PC-9 (cell line): ENCODE measurements at regions not wholly inside any gene's neighbourhood (a gene's known extent, or its start where the extent isn't known, plus 50 kb on each side); places are given as distances from the start of the nearest gene placed in this dataset.
A peak's percentile ranks its signal among the peaks of the same experiment; 100 is the strongest.

Source experiments
- BruUV-seq: library from RNA; stranded (reverse); fragments of 400-500 nt; replicated peaks from 2 replicates; lab custom pipeline; 2021; lab: Mats Ljungman, UMichigan
- CTCF ChIA-PET: fragments of 300-600 bp; sonication (Branson Sonifier 250); formaldehyde crosslinking; loops from one replicate; lab custom pipeline; 2022; ENCODE audit warnings: antibody characterized with exemption; lab: Charles Lee
- POLR2A ChIA-PET: fragments of 300-600 bp; sonication (Branson Sonifier 250); formaldehyde crosslinking; loops from one replicate; lab custom pipeline; 2022; ENCODE audit warnings: antibody characterized with exemption; ENCODE audit not compliant: unreplicated experiment; lab: Charles Lee
- DNase-seq, 2 experiments: peaks; one replicate each; pipeline versions ENCODE4 v3.0.0 to v3.0.0-alpha.2; 2015 to 2022; ENCODE audit warnings: mixed read lengths in 1 of 2
- H2AFZ ChIP-seq: fragments of 200-600 bp; sonication (generic); 2 replicates; pipeline ENCODE4 v1.8.1; 2017; ENCODE audit warnings: antibody characterized with exemption
- H3F3A ChIP-seq: fragments of 200-600 bp; sonication (generic); 2 replicates; pipeline ENCODE4 v1.8.1; 2017; ENCODE audit warnings: antibody characterized with exemption, mild to moderate bottlenecking, low read depth; ENCODE audit not compliant: insufficient read depth
- H3K27ac ChIP-seq: fragments of 200-600 bp; sonication (generic); 2 replicates; pipeline ENCODE4 v1.6.1; 2016; ENCODE audit warnings: mixed run types
- H3K27me3 ChIP-seq: fragments of 200-600 bp; sonication (generic); 2 replicates; pipeline ENCODE4 v1.6.1; 2016; ENCODE audit warnings: low read depth, mixed run types; ENCODE audit not compliant: insufficient read depth
- H3K36me3 ChIP-seq: fragments of 200-600 bp; sonication (generic); 2 replicates; pipeline ENCODE4 v1.6.1; 2016; ENCODE audit warnings: low read depth, mixed run types
- H3K4me1 ChIP-seq: fragments of 200-600 bp; sonication (generic); replicated peaks from 2 replicates; pipeline ENCODE4 v1.6.1; 2016; ENCODE audit warnings: mixed run types; ENCODE audit not compliant: insufficient read depth
- H3K4me2 ChIP-seq: fragments of 200-600 bp; sonication (generic); 2 replicates; pipeline ENCODE4 v1.6.1; 2017; ENCODE audit warnings: mixed run types
- H3K4me3 ChIP-seq: fragments of 200-600 bp; sonication (generic); 2 replicates; pipeline ENCODE4 v1.6.1; 2016; ENCODE audit warnings: mixed run types
- H3K79me2 ChIP-seq: fragments of 200-600 bp; sonication (generic); 2 replicates; pipeline ENCODE4 v1.6.1; 2017; ENCODE audit warnings: low read depth, mixed run types
- H3K9me2 ChIP-seq: fragments of 200-600 bp; sonication (generic); 2 replicates; pipeline ENCODE4 v1.8.1; 2017; ENCODE audit warnings: mild to moderate bottlenecking; ENCODE audit not compliant: insufficient read depth
- H3K9me3 ChIP-seq: fragments of 200-600 bp; sonication (generic); 2 replicates; pipeline ENCODE4 v1.8.1; 2016; ENCODE audit warnings: low read depth; ENCODE audit not compliant: insufficient read depth
- H4K20me1 ChIP-seq: fragments of 200-600 bp; sonication (generic); 2 replicates; pipeline ENCODE4 v1.8.1; 2017; ENCODE audit not compliant: insufficient read depth
- CTCF ChIP-seq: fragments of 200-600 bp; sonication (generic); conservative IDR thresholded peaks from 2 replicates; pipeline ENCODE4 v1.6.1; 2017; ENCODE audit warnings: mixed run types, antibody characterized with exemption, mild to moderate bottlenecking, moderate library complexity
- EZH2 ChIP-seq: fragments of 200-600 bp; sonication (generic); IDR thresholded peaks from 2 replicates; pipeline ENCODE4 v1.8.0; 2017; ENCODE audit warnings: antibody characterized with exemption, low read depth
- intact Hi-C: fragments of 100-400 bp; cut with micrococcal nuclease; formaldehyde crosslinking; loops from one replicate; pipeline ENCODE4 v1.10.0; 2022; ENCODE audit not compliant: unreplicated experiment

DNA sequence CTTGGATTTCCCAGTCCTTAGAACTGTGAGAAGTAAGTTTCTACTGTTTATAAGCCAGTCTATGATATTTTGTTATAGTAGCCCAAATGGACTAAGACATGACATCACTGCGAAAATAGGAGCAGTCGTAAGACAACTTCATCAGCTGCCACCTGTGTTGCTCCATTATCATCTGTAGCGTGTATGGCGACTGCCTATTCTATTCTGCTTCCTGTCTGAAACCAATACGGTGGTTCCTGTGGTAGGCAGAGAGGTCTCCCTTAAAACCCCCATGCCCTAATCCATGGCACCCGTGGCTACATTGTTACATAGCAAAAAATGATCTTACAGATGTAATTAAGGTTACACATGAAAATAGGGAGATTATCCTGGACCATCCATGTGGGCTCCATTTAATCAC lies 105.4 kb upstream of the FAT1 start:
- Histone ChIP-seq H3K9me3 (no peaks in the 10 kb centered on the region), H3K4me3 (no peak overlapping the region), H3F3A (peaks cover 6% of the 10 kb centered on the region), H3K79me2 (no peaks in the 10 kb centered on the region), H2AFZ (no peak overlapping the region), H3K27ac (no peak overlapping the region), H3K36me3 (no peaks in the 10 kb centered on the region), H3K27me3 (no peaks in the 10 kb centered on the region), H4K20me1 (no peaks in the 10 kb centered on the region), H3K4me1 (peaks cover 15% of the 10 kb centered on the region), H3K9me2 (no peaks in the 10 kb centered on the region), H3K4me2 (peak overlapping the region; percentile 58; the same call in 1 of the 2 replicates)
- BruUV-seq, result no TSS peak
- intact Hi-C loops, result loop anchor here (5.0 kb wide), 1 partner anchor 108 kb away; no protein-coding TSS in a partner anchor
- DNase-seq, result no peak
- ChIA-PET POLR2A (interaction anchor here (1.1 kb wide), 1 partner anchor 16 kb away, joined by 4 read pairs; no protein-coding TSS in a partner anchor), CTCF (no interaction called here)
- TF ChIP-seq EZH2, result no peak

- DNase-seq, result peak; percentile 21 to 78
- Histone ChIP-seq H2AFZ (no peak overlapping the region), H3K79me2 (no peaks in the 10 kb centered on the region), H3K36me3 (no peaks in the 10 kb centered on the region), H3K9me2 (no peaks in the 10 kb centered on the region), H3K27ac (no peak overlapping the region), H3K4me2 (peak overlapping the region; percentile 58), H3K4me1 (peaks cover 15% of the 10 kb centered on the region), H3K4me3 (no peak overlapping the region), H3K27me3 (no peaks in the 10 kb centered on the region), H4K20me1 (no peaks in the 10 kb centered on the region), H3K9me3 (no peaks in the 10 kb centered on the region), H3F3A (peaks cover 6% of the 10 kb centered on the region)
- POLR2A ChIA-PET, result interaction anchor here (0.6 to 1.1 kb wide), 2 partner anchors 15 to 74 kb away, joined by 4 read pairs; no protein-coding TSS in a partner anchor
- intact Hi-C loops, result loop anchor here (5.0 kb wide), 2 partner anchors 63 to 107 kb away; no protein-coding TSS in a partner anchor
- CTCF ChIA-PET, result no interaction called here
- no peak for TF ChIP-seq EZH2
- no peak for TF ChIP-seq CTCF
- BruUV-seq, result no TSS peak
Measured at GRCh38 chr4:186829740-186830449, 106.2 kb upstream of the FAT1 start.

DNA sequence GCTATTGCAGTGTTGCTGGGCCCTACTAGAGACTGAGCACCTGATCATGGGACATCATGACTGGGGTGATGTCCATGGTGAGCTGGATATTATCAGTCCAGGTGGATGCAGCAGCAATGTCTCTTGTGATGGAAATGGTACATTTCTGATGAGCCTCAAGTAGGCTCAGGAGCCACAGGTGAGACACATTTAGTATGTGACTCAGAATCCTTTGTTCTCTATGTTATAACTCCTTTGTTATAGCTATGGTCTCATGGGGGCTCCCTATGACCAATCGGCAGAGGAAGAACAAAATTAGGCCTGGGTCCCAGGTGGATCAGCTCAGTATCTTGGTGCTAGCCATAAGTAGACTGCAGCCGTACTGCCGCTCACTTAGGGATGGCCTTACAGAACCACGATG lies 107.9 kb upstream of the FAT1 start:
- H2AFZ ChIP-seq, result no peak overlapping the region
- no peak overlapping the region for H3K4me2 ChIP-seq
- H3K9me2 ChIP-seq, result no peaks in the 10 kb centered on the region
- H3F3A ChIP-seq, result peaks cover 6% of the 10 kb centered on the region
- H3K9me3 ChIP-seq, result no peaks in the 10 kb centered on the region
- H3K36me3 ChIP-seq, result no peaks in the 10 kb centered on the region
- no peaks in the 10 kb centered on the region for H3K79me2 ChIP-seq
- H3K4me1 ChIP-seq, result peaks cover 15% of the 10 kb centered on the region
- no peak overlapping the region for H3K4me3 ChIP-seq
- intact Hi-C loops, result loop anchor here (5.0 kb wide), 1 partner anchor 64 kb away; no protein-coding TSS in a partner anchor
- no peaks in the 10 kb centered on the region for H3K27me3 ChIP-seq
- BruUV-seq, result no TSS peak
- H4K20me1 ChIP-seq, result no peaks in the 10 kb centered on the region
- CTCF ChIA-PET, result interaction anchor here (0.6 kb wide), 1 partner anchor 197 kb away, joined by 3 read pairs; no protein-coding TSS in a partner anchor
- POLR2A ChIA-PET, result no interaction called here
- TF ChIP-seq EZH2 (no peak), CTCF (no peak)
- no peak overlapping the region for H3K27ac ChIP-seq
- DNase-seq, result no peak
